Cardiac fibroblast (primary cell): ENCODE measurements at regions not wholly inside any gene's neighbourhood (a gene's known extent, or its start where the extent isn't known, plus 50 kb on each side); places are given as distances from the start of the nearest gene placed in this dataset.

ENCODE experiments used
- DNase-seq, 2 donors: peaks; one replicate each; pipeline versions ENCODE4 v3.0.0 to v3.0.0-alpha.2; 2010; ENCODE audit warnings: low read depth in 2 of 2
- H3K4me3 ChIP-seq, 2 donors: replicated peaks in 1 of 2; 1 replicate in 1 of 2; 2 replicates in 1 of 2; pipeline ENCODE4 v1.5.1; 2011; ENCODE audit warnings: low read depth in 2 of 2, low read length in 2 of 2, mild to moderate bottlenecking in 2 of 2, moderate library complexity in 1 of 2
- TF ChIP-seq, protein P1 (sequence below): IDR thresholded peaks from one replicate; pipeline ENCODE4 v1.5.1; 2011; ENCODE audit warnings: low read depth, mild to moderate bottlenecking, low read length, inconsistent platforms

DNA sequence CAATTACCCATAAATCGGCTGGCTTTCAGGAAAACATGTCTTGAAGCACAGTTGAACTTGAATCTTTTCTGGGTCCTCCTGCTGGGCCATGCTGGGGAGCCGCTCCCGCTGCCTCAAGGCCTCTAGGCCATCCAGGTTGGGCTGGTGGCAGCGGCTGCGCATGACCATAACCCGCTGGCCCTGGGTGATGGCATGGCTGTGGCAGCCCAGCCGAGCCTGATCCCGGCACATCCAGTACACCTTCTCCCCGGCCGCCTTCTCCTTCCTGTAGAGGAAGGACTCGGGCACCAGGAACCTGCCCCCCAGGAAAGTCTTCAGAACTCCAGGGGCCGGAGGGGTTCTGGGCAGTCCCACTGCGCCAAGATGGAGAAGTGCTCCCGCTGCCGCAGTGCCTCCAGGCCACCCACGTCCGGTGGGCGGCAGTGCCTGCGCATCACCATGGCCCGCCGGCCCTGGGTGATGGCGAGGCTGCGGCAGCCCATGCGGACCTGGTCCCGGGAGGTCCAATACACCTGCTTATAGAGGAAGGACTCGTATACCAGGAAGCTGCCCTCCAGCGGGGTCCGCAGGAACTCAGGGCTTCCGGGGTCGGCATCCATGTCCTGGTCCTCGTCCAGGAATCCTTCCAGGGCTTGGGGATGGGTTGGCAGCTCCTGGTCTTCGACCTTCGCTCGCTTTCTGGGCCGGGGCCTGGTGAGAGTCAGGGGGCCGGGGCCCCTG, 84.3 kb upstream of the FXR1 start:
- H3K4me3 ChIP-seq = no peak overlapping the region
- TF ChIP-seq, protein P1, sequence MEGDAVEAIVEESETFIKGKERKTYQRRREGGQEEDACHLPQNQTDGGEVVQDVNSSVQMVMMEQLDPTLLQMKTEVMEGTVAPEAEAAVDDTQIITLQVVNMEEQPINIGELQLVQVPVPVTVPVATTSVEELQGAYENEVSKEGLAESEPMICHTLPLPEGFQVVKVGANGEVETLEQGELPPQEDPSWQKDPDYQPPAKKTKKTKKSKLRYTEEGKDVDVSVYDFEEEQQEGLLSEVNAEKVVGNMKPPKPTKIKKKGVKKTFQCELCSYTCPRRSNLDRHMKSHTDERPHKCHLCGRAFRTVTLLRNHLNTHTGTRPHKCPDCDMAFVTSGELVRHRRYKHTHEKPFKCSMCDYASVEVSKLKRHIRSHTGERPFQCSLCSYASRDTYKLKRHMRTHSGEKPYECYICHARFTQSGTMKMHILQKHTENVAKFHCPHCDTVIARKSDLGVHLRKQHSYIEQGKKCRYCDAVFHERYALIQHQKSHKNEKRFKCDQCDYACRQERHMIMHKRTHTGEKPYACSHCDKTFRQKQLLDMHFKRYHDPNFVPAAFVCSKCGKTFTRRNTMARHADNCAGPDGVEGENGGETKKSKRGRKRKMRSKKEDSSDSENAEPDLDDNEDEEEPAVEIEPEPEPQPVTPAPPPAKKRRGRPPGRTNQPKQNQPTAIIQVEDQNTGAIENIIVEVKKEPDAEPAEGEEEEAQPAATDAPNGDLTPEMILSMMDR = no peak
- DNase-seq = no peak

DNA sequence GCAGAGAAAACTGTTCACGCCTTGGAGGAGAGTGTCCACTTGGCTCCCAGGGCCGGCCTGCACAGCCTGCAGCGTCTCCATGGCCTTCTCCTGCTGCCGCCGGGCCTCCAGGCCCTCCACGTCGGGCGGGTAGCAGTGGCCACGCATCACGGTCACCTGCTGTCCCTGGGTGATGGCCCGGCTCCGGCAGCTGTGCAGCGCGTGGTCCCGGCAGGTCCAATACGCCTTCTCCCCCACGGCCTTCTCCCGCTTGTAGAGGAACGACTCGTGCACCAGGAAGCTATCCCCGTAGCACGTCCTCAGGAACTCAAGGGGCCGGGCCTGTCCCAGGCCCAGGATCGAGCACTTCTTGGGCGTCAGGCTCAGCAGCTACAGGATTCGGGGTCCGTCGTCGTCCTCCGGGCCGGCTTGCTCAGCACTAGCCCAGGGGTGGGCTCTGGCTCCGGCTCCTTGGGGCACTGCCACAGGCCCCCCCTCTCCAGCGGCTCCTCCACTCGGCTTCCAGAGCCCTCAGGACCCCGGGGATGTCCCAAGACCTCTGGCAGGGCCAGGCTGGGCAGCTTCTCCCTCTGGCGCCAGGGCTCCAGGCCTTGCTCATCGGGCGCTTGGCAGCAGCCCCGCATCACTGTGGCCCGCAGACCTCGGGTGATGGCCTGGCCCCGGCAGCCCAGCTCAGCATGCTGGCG, 83.6 kb upstream of the FXR1 start:
- DNase-seq = no peak
- TF ChIP-seq, protein P1 = no peak
- no peak overlapping the region for H3K4me3 ChIP-seq

DNA sequence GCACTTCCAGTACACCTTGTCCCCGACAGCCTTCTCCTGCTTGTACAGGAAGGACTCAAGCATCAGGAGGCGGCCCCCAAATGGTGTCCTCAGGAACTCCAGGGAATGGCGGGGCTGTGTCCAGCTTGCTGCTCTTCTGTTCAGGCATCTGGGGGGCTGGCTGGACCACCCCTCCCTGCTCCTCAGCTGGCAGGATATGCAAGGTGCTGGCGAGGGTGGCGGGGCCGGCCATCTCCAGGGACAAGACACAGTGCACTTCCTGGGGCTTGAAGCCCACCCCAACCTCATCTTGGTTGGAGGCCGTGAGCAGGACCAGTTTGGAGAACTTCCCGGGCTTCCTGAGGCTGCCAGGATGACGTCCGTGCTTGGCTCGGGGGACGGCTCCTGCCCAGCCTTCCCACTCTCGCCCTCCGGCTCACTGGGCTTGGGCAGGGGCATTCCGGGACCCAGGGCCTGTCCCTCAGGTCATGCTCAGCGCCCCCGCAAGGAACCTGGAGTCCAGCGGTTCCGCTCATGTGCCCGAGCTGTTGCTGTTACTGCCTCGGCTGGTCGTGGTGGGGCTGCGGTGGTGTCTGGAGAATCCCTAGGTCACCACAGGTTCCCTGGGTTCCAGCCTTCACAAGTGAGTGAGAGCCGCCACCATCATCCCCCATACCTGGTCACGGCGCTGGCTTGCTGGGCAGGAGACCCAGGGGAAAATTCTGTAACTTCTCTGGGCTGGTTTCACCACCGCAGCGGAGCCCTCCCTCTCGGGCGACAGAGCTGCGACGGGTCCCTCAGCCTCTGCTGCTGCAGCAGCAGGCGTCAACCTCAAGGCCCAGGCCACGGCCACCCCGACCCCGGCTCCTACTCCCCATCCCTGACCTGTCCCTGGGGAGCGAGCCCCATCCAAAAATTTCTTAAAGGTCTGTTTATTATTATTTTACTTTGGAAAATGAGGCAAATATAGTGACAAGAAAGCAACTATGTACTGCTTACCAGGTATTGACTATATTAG, 82.8 kb upstream of the FXR1 start:
- no peak overlapping the region for H3K4me3 ChIP-seq
- TF ChIP-seq, protein P1 = no peak
- DNase-seq = no peak

DNA sequence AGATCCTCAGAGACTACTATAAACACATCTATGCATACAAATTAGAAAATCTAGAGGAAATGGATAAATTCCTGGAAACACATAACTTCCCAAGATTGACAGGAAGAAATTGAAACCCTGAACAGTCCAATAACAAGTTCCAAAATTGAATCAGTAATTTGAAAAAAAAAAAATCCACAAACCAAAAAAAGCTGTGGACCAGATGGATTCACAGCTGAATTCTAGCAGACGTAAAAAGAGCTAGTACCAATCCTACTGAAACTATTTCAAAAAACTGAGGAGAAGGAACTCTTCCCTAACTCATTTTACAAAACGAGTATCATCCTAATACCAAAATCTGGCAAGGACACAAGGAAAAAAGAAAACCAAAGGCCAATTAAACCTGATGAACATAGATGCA, 77.0 kb upstream of the FXR1 start:
- no peak overlapping the region for H3K4me3 ChIP-seq
- TF ChIP-seq, protein P1 = no peak
- DNase-seq = no peak

DNA sequence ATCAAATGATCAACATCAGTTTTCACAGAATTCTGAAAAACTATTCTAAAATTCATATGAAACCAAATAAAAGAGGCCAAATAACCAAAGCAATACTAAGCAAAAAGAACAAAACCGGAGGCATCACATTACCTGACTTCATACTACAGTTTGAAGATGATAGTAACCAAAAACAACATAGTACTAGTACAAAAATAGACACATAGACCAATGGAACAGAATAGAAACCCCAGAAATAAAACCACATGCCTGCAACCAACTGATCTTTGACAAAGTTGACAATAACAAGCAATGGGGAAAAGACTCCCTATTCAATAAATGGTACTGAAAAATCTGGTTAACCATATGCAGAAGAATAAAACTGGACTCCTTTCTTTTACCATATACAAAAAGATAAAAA, 75.7 kb upstream of the FXR1 start:
- TF ChIP-seq, protein P1 = no peak
- no peak for DNase-seq

DNA sequence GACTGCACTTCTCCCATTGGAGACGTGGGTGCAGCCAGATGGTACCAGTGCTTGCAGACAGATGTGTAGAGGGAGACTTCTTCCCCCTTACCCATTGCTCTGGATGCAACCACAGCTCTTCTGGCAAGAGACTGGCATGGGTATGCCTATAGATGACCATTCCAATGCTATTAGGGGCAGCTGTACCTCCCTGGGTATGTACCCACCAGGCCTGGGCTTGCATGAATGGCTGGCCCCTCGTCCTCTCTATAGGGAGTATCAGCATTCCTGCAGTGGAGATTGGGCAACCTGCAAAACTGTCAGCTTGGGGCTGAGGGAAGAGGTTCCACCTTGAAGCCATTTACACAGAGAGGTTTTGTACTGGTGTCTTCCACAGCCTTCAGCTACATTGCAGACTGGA, 57.6 kb upstream of the FXR1 start:
- DNase-seq = no peak
- no peak overlapping the region for H3K4me3 ChIP-seq
- TF ChIP-seq, protein P1 = no peak

More for the DNA sequence above, 75.7 kb upstream of the FXR1 start:
- H3K4me3 ChIP-seq = no peak overlapping the region
